SH-SY5Y (cell line): ENCODE measurements at regions not wholly inside any gene's neighbourhood (a gene's known extent, or its start where the extent isn't known, plus 50 kb on each side); places are given as distances from the start of the nearest gene placed in this dataset.

Source experiments
- GATA2 ChIP-seq: IDR thresholded peaks from 2 replicates; pipeline ENCODE4 v1.6.1; 2011; ENCODE audit warnings: mild to moderate bottlenecking, low read depth, low read length
- GATA3 ChIP-seq: IDR thresholded peaks from 2 replicates; pipeline ENCODE4 v1.6.1; 2011; ENCODE audit warnings: low read depth, mild to moderate bottlenecking, low read length, moderate library complexity

DNA sequence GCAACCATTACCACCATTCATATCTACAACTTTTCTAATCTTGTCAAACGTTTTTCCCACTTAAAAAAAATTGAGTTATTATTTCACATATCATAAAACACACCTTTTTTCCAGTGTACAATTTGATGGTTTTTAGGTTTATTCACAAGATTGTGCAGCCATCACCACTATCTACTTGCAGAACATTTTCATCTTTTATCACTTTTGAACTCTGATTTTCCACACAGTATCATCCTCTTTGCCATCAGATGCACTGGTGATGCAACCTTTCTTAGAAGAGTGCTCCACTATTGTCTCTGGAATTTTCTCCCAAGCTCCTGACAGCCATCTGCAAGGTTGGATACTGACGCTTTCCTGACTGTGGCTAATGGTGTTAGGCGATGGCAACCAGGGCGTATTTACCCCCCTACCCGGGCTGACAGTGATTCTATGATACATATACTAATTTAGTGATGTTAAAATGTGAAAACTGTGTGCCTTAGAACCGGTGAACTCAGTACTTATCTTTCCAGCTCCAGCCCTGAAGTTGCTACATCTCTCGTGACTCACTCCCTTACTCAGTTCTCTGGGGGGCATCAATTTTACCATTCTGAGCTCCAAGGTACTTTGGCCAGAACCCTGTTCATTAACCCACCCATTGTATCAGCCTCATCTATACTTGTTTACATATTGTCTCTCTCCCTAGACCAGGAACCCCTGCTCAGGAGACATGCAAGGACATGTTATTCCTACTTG lies 105.4 kb upstream of the SPRED2 start:
- TF ChIP-seq GATA2: no peak
- no peak for TF ChIP-seq GATA3
